SU-DHL-6 (cell line): ENCODE measurements at regions not wholly inside any gene's neighbourhood (a gene's known extent, or its start where the extent isn't known, plus 50 kb on each side); places are given as distances from the start of the nearest gene placed in this dataset.

Experiments used
- EZH2phosphoT487 ChIP-seq: fragments of 200-600 bp; sonication (generic), shearing (Covaris generic); conservative IDR thresholded peaks from 2 replicates; pipeline ENCODE4 v1.6.1; 2018; ENCODE audit warnings: mild to moderate bottlenecking, antibody characterized with exemption, low read length, moderate library complexity, mixed read lengths
- TF ChIP-seq, protein P1 (sequence below): fragments of 200-600 bp; sonication (generic); IDR thresholded peaks from one replicate; pipeline ENCODE4 v1.5.1; 2017; ENCODE audit warnings: antibody characterized with exemption, mild to moderate bottlenecking, low read length, moderate library complexity; ENCODE audit not compliant: insufficient read depth, poor library complexity, severe bottlenecking

GRCh38 chr2:146771531-146771930 lies 1073.3 kb upstream of the ACVR2A start:
- TF ChIP-seq, protein P1, sequence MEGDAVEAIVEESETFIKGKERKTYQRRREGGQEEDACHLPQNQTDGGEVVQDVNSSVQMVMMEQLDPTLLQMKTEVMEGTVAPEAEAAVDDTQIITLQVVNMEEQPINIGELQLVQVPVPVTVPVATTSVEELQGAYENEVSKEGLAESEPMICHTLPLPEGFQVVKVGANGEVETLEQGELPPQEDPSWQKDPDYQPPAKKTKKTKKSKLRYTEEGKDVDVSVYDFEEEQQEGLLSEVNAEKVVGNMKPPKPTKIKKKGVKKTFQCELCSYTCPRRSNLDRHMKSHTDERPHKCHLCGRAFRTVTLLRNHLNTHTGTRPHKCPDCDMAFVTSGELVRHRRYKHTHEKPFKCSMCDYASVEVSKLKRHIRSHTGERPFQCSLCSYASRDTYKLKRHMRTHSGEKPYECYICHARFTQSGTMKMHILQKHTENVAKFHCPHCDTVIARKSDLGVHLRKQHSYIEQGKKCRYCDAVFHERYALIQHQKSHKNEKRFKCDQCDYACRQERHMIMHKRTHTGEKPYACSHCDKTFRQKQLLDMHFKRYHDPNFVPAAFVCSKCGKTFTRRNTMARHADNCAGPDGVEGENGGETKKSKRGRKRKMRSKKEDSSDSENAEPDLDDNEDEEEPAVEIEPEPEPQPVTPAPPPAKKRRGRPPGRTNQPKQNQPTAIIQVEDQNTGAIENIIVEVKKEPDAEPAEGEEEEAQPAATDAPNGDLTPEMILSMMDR = no peak
- TF ChIP-seq EZH2phosphoT487 = no peak
